Activated CD4-positive, alpha-beta T cell treated with anti-CD3 and anti-CD28 coated beads, Interleukin-2, amount 10 ng/mL, durations not matched to agents 24 days and 14 days (primary cell): ENCODE measurements at regions not wholly inside any gene's neighbourhood (a gene's known extent, or its start where the extent isn't known, plus 50 kb on each side); places are given as distances from the start of the nearest gene placed in this dataset.

Experiments used
- DNase-seq: peaks from one replicate; pipeline ENCODE4 v3.0.0; 2022
- H3K27ac Mint-ChIP-seq: one replicate; pipeline ENCODE4 v1.8.0; 2022; ENCODE audit warnings: mild to moderate bottlenecking, mixed read lengths
- H3K27me3 Mint-ChIP-seq: one replicate; pipeline ENCODE4 v1.8.0; 2022; ENCODE audit warnings: mixed read lengths
- H3K36me3 Mint-ChIP-seq: one replicate; pipeline ENCODE4 v1.8.0; 2022; ENCODE audit warnings: low read depth, mild to moderate bottlenecking, mixed read lengths
- H3K4me1 Mint-ChIP-seq: one replicate; pipeline ENCODE4 v1.8.0; 2021; ENCODE audit warnings: mixed read lengths
- H3K4me3 Mint-ChIP-seq: one replicate; pipeline ENCODE4 v1.8.0; 2022; ENCODE audit warnings: mild to moderate bottlenecking, moderate library complexity, mixed read lengths
- H3K9me3 Mint-ChIP-seq: one replicate; pipeline ENCODE4 v1.8.0; 2021; ENCODE audit warnings: mixed read lengths
- intact Hi-C: fragments of 100-400 bp; cut with micrococcal nuclease; formaldehyde crosslinking; loops from one replicate; pipeline ENCODE4 v1.15.1; 2023

- peaks cover 6% of the 10 kb centered on the region for H3K4me1 Mint-ChIP-seq
- no peak overlapping the region for H3K4me3 Mint-ChIP-seq
- peaks cover 2% of the 10 kb centered on the region for H3K27me3 Mint-ChIP-seq
- H3K9me3 Mint-ChIP-seq: peaks cover under 1% of the 10 kb centered on the region
- intact Hi-C loops: no loop called here
- no peak for DNase-seq
- no peak overlapping the region for H3K27ac Mint-ChIP-seq
- no peaks in the 10 kb centered on the region for H3K36me3 Mint-ChIP-seq
Observed at GRCh38 chr11:129680907-129681306, 134.7 kb upstream of the TMEM45B start.

- Mint-ChIP-seq H3K9me3 (peaks cover 4% of the 10 kb centered on the region), H3K4me3 (no peak overlapping the region), H3K27ac (no peak overlapping the region), H3K4me1 (peaks cover 6% of the 10 kb centered on the region), H3K27me3 (peaks cover 6% of the 10 kb centered on the region), H3K36me3 (no peaks in the 10 kb centered on the region)
- intact Hi-C loops: no loop called here
- no peak for DNase-seq
Observed at GRCh38 chr11:129681344-129682114, 134.1 kb upstream of the TMEM45B start.

- peaks cover 4% of the 10 kb centered on the region for H3K9me3 Mint-ChIP-seq
- no peaks in the 10 kb centered on the region for H3K4me1 Mint-ChIP-seq
- H3K27me3 Mint-ChIP-seq: peaks cover 4% of the 10 kb centered on the region
- no peak for DNase-seq
- intact Hi-C loops: no loop called here
- no peaks in the 10 kb centered on the region for H3K36me3 Mint-ChIP-seq
- H3K27ac Mint-ChIP-seq: no peak overlapping the region
- no peak overlapping the region for H3K4me3 Mint-ChIP-seq
Observed at GRCh38 chr11:129686269-129686668, 129.4 kb upstream of the TMEM45B start.

- H3K4me1 Mint-ChIP-seq: peaks cover 4% of the 10 kb centered on the region
- no peak overlapping the region for H3K4me3 Mint-ChIP-seq
- peaks cover 1% of the 10 kb centered on the region for H3K9me3 Mint-ChIP-seq
- H3K36me3 Mint-ChIP-seq: no peaks in the 10 kb centered on the region
- peaks cover 2% of the 10 kb centered on the region for H3K27me3 Mint-ChIP-seq
- peak; percentile 36 for DNase-seq
- intact Hi-C loops: no loop called here
- H3K27ac Mint-ChIP-seq: no peak overlapping the region
Observed at GRCh38 chr11:129691142-129691541, 124.5 kb upstream of the TMEM45B start.

- no peak overlapping the region for H3K4me3 Mint-ChIP-seq
- H3K9me3 Mint-ChIP-seq: no peaks in the 10 kb centered on the region
- H3K27ac Mint-ChIP-seq: no peak overlapping the region
- intact Hi-C loops: loop anchor here (2.0 kb wide), 2 partner anchors 56 to 318 kb away; no protein-coding TSS in a partner anchor
- peaks cover 3% of the 10 kb centered on the region for H3K27me3 Mint-ChIP-seq
- peak; percentile 65 for DNase-seq
- H3K36me3 Mint-ChIP-seq: no peaks in the 10 kb centered on the region
- peaks cover 6% of the 10 kb centered on the region for H3K4me1 Mint-ChIP-seq
Observed at GRCh38 chr11:129694538-129694937, 121.1 kb upstream of the TMEM45B start.

- intact Hi-C loops: loop anchor here (2.0 kb wide), 2 partner anchors 56 to 318 kb away; no protein-coding TSS in a partner anchor
- no peak for DNase-seq
- Mint-ChIP-seq H3K4me3 (no peak overlapping the region), H3K4me1 (peaks cover 6% of the 10 kb centered on the region), H3K27ac (no peak overlapping the region), H3K9me3 (no peaks in the 10 kb centered on the region), H3K27me3 (peaks cover 3% of the 10 kb centered on the region), H3K36me3 (no peaks in the 10 kb centered on the region)
Observed at GRCh38 chr11:129694966-129695365, 120.7 kb upstream of the TMEM45B start.

- Mint-ChIP-seq H3K36me3 (no peaks in the 10 kb centered on the region), H3K27ac (peak overlapping the region; percentile 41), H3K9me3 (no peaks in the 10 kb centered on the region), H3K27me3 (peaks cover 3% of the 10 kb centered on the region), H3K4me1 (peaks cover 6% of the 10 kb centered on the region), H3K4me3 (peak overlapping the region; percentile 77)
- peak; percentile 88 for DNase-seq
- intact Hi-C loops: loop anchor here (1.0 to 2.0 kb wide), 4 partner anchors 57 to 579 kb away; no protein-coding TSS in a partner anchor
Observed at GRCh38 chr11:129695571-129696308, 119.9 kb upstream of the TMEM45B start.

- H3K27ac Mint-ChIP-seq: no peak overlapping the region
- H3K4me1 Mint-ChIP-seq: peaks cover 6% of the 10 kb centered on the region
- H3K36me3 Mint-ChIP-seq: no peaks in the 10 kb centered on the region
- H3K9me3 Mint-ChIP-seq: no peaks in the 10 kb centered on the region
- no peak for DNase-seq
- intact Hi-C loops: loop anchor here (1.0 to 2.0 kb wide), 2 partner anchors 332 to 580 kb away; no protein-coding TSS in a partner anchor
- H3K4me3 Mint-ChIP-seq: no peak overlapping the region
- peaks cover 3% of the 10 kb centered on the region for H3K27me3 Mint-ChIP-seq
Observed at GRCh38 chr11:129696309-129696989, 119.2 kb upstream of the TMEM45B start.

GRCh38 chr11:129698212-129698611 lies 117.4 kb upstream of the TMEM45B start:
- Mint-ChIP-seq H3K36me3 (no peaks in the 10 kb centered on the region), H3K4me1 (peaks cover 6% of the 10 kb centered on the region), H3K27me3 (peaks cover 3% of the 10 kb centered on the region), H3K4me3 (no peak overlapping the region), H3K9me3 (no peaks in the 10 kb centered on the region), H3K27ac (no peak overlapping the region)
- intact Hi-C loops: loop anchor here (2.0 kb wide), 1 partner anchor 53 kb away; no protein-coding TSS in a partner anchor
- no peak for DNase-seq

GRCh38 chr11:129699711-129700304 lies 115.8 kb upstream of the TMEM45B start:
- no peak overlapping the region for H3K27ac Mint-ChIP-seq
- no peak for DNase-seq
- no peak overlapping the region for H3K4me3 Mint-ChIP-seq
- H3K36me3 Mint-ChIP-seq: no peaks in the 10 kb centered on the region
- H3K27me3 Mint-ChIP-seq: peaks cover 3% of the 10 kb centered on the region
- intact Hi-C loops: loop anchor here (2.0 kb wide), 1 partner anchor 51 kb away; no protein-coding TSS in a partner anchor
- H3K9me3 Mint-ChIP-seq: no peaks in the 10 kb centered on the region
- H3K4me1 Mint-ChIP-seq: peaks cover 6% of the 10 kb centered on the region

GRCh38 chr11:129700701-129701100 lies 114.9 kb upstream of the TMEM45B start:
- intact Hi-C loops: no loop called here
- no peaks in the 10 kb centered on the region for H3K36me3 Mint-ChIP-seq
- H3K27ac Mint-ChIP-seq: no peak overlapping the region
- H3K4me1 Mint-ChIP-seq: peaks cover 4% of the 10 kb centered on the region
- H3K9me3 Mint-ChIP-seq: no peaks in the 10 kb centered on the region
- peaks cover 3% of the 10 kb centered on the region for H3K27me3 Mint-ChIP-seq
- no peak for DNase-seq
- no peak overlapping the region for H3K4me3 Mint-ChIP-seq

GRCh38 chr11:129701706-129702105 lies 113.9 kb upstream of the TMEM45B start:
- H3K36me3 Mint-ChIP-seq: no peaks in the 10 kb centered on the region
- peaks cover 3% of the 10 kb centered on the region for H3K27me3 Mint-ChIP-seq
- no peak for DNase-seq
- H3K27ac Mint-ChIP-seq: no peak overlapping the region
- H3K4me1 Mint-ChIP-seq: no peaks in the 10 kb centered on the region
- H3K9me3 Mint-ChIP-seq: no peaks in the 10 kb centered on the region
- H3K4me3 Mint-ChIP-seq: no peak overlapping the region
- intact Hi-C loops: no loop called here
